ENCODE measurements at regions not wholly inside any gene's neighbourhood (a gene's known extent, or its start where the extent isn't known, plus 50 kb on each side); places are given as distances from the start of the nearest gene placed in this dataset.
A peak's percentile ranks its signal among the peaks of the same experiment; 100 is the strongest.
"Not testable (repeated sequence)": the region's sequence is repeated elsewhere in the genome, so short reads cannot be mapped to it uniquely, and the experiment has no call there.

GRCh38 chr14:71165121-71166031, 258.1 kb downstream of the PCNX1 start:
- Mint-ChIP-seq H3K9me3 (peaks cover 0 to 2% (median 0%) of the 10 kb centered on the region in 6 donors), H3K27ac (peak overlapping the region in 1 of 6 donors; percentile 22), H3K4me1 (peaks cover 12 to 21% of the 10 kb centered on the region in 2 donors)

GRCh38 chr14:71166180-71166837, 259.1 kb downstream of the PCNX1 start:
- no peak for DNase-seq
- Mint-ChIP-seq H3K36me3 (no peaks in the 10 kb centered on the region), H3K9me3 (peaks cover 0 to 2% (median 0%) of the 10 kb centered on the region in 6 donors), H3K27ac (no peak overlapping the region), H3K27me3 (ENCODE audit: low read depth in 3 of 3) (peaks cover 1 to 3% (median 2%) of the 10 kb centered on the region in 3 donors), H3K4me3 (no peak overlapping the region), H3K4me1 (peaks cover 12 to 21% of the 10 kb centered on the region in 2 donors)

More at GRCh38 chr14:71165121-71166031, 258.1 kb downstream of the PCNX1 start:
- DNase-seq: no peak
- Mint-ChIP-seq H3K27me3 (ENCODE audit: low read depth in 3 of 3) (peaks cover 1 to 8% (median 3%) of the 10 kb centered on the region in 3 donors), H3K36me3 (no peaks in the 10 kb centered on the region), H3K4me3 (no peak overlapping the region)

GRCh38 chr14:71167325-71167950, 260.2 kb downstream of the PCNX1 start:
- Mint-ChIP-seq H3K4me3 (peak overlapping the region in 2 of 5 donors; percentile 81 to 84), H3K4me1 (peaks cover 12 to 21% of the 10 kb centered on the region in 2 donors)
- not testable (repeated sequence) for H3K9me3 Mint-ChIP-seq; H3K27me3 Mint-ChIP-seq (ENCODE audit: low read depth in 3 of 3); H3K27ac Mint-ChIP-seq; DNase-seq; H3K36me3 Mint-ChIP-seq

GRCh38 chr14:71168161-71168560, 260.9 kb downstream of the PCNX1 start:
- H3K9me3 Mint-ChIP-seq; H3K36me3 Mint-ChIP-seq; H3K27me3 Mint-ChIP-seq (ENCODE audit: low read depth in 3 of 3): not testable (repeated sequence)
- H3K27ac Mint-ChIP-seq: peak overlapping the region; percentile 20 to 70 (median 60)
- peak; percentile 22 to 53 (median 53) for DNase-seq
- peak overlapping the region; percentile 81 to 90 (median 84) for H3K4me3 Mint-ChIP-seq
- peaks cover 12 to 21% of the 10 kb centered on the region in 2 donors for H3K4me1 Mint-ChIP-seq

- peaks cover 12 to 21% of the 10 kb centered on the region in 2 donors for H3K4me1 Mint-ChIP-seq
- peak overlapping the region in 5 of 6 donors; percentile 20 to 88 (median 56) for H3K27ac Mint-ChIP-seq
- peaks cover 1 to 3% (median 2%) of the 10 kb centered on the region in 3 donors for H3K27me3 Mint-ChIP-seq (ENCODE audit: low read depth in 3 of 3)
- H3K4me3 Mint-ChIP-seq: peak overlapping the region; percentile 81 to 90 (median 84)
- H3K9me3 Mint-ChIP-seq: peaks cover 0 to 2% (median 0%) of the 10 kb centered on the region in 6 donors
- peak in 2 of 3 donors; percentile 9 to 14 for DNase-seq
- H3K36me3 Mint-ChIP-seq: no peaks in the 10 kb centered on the region
Measured at GRCh38 chr14:71168564-71169427, 261.5 kb downstream of the PCNX1 start.

- peaks cover 12 to 21% of the 10 kb centered on the region in 2 donors for H3K4me1 Mint-ChIP-seq
- no peaks in the 10 kb centered on the region for H3K36me3 Mint-ChIP-seq
- no peak overlapping the region for H3K4me3 Mint-ChIP-seq
- H3K27ac Mint-ChIP-seq: no peak overlapping the region
- DNase-seq: no peak
- peaks cover 1 to 3% (median 2%) of the 10 kb centered on the region in 3 donors for H3K27me3 Mint-ChIP-seq (ENCODE audit: low read depth in 3 of 3)
- no peaks in the 10 kb centered on the region for H3K9me3 Mint-ChIP-seq
Measured at GRCh38 chr14:71169861-71170260, 262.6 kb downstream of the PCNX1 start.

GRCh38 chr14:71175491-71175890, 268.2 kb downstream of the PCNX1 start:
- H3K36me3 Mint-ChIP-seq: no peaks in the 10 kb centered on the region
- no peaks in the 10 kb centered on the region for H3K9me3 Mint-ChIP-seq
- H3K27me3 Mint-ChIP-seq (ENCODE audit: low read depth in 3 of 3): no peaks in the 10 kb centered on the region
- no peak overlapping the region for H3K4me3 Mint-ChIP-seq
- no peak for DNase-seq
- no peaks in the 10 kb centered on the region for H3K4me1 Mint-ChIP-seq
- no peak overlapping the region for H3K27ac Mint-ChIP-seq

- no peak overlapping the region for H3K4me3 Mint-ChIP-seq
- H3K36me3 Mint-ChIP-seq: no peaks in the 10 kb centered on the region
- no peaks in the 10 kb centered on the region for H3K4me1 Mint-ChIP-seq
- H3K27me3 Mint-ChIP-seq (ENCODE audit: low read depth in 3 of 3): peaks cover 0 to 2% (median 0%) of the 10 kb centered on the region in 3 donors
- H3K27ac Mint-ChIP-seq: no peak overlapping the region
- H3K9me3 Mint-ChIP-seq: no peaks in the 10 kb centered on the region
- DNase-seq: no peak
Measured at GRCh38 chr14:71179066-71179465, 271.8 kb downstream of the PCNX1 start.

GRCh38 chr14:71180397-71180796, 273.1 kb downstream of the PCNX1 start:
- H3K4me1 Mint-ChIP-seq: no peaks in the 10 kb centered on the region
- no peak overlapping the region for H3K27ac Mint-ChIP-seq
- H3K27me3 Mint-ChIP-seq (ENCODE audit: low read depth in 3 of 3): peaks cover 0 to 2% (median 0%) of the 10 kb centered on the region in 3 donors
- H3K4me3 Mint-ChIP-seq: no peak overlapping the region
- H3K36me3 Mint-ChIP-seq: no peaks in the 10 kb centered on the region
- DNase-seq: no peak
- H3K9me3 Mint-ChIP-seq: no peaks in the 10 kb centered on the region

- DNase-seq: no peak
- Mint-ChIP-seq H3K4me1 (no peaks in the 10 kb centered on the region), H3K4me3 (no peak overlapping the region), H3K9me3 (no peaks in the 10 kb centered on the region), H3K27ac (no peak overlapping the region), H3K27me3 (ENCODE audit: low read depth in 3 of 3) (peaks cover 0 to 2% (median 0%) of the 10 kb centered on the region in 3 donors), H3K36me3 (no peaks in the 10 kb centered on the region)
Measured at GRCh38 chr14:71181215-71182003, 274.1 kb downstream of the PCNX1 start.

- H3K9me3 Mint-ChIP-seq: no peaks in the 10 kb centered on the region
- H3K4me3 Mint-ChIP-seq: no peak overlapping the region
- peaks cover 0 to 2% (median 0%) of the 10 kb centered on the region in 3 donors for H3K27me3 Mint-ChIP-seq (ENCODE audit: low read depth in 3 of 3)
- H3K4me1 Mint-ChIP-seq: no peaks in the 10 kb centered on the region
- no peak for DNase-seq
- H3K27ac Mint-ChIP-seq: no peak overlapping the region
- no peaks in the 10 kb centered on the region for H3K36me3 Mint-ChIP-seq
Measured at GRCh38 chr14:71183876-71184689, 276.8 kb downstream of the PCNX1 start.

GRCh38 chr14:71185637-71186036, 278.4 kb downstream of the PCNX1 start:
- H3K4me1 Mint-ChIP-seq: no peaks in the 10 kb centered on the region
- H3K4me3 Mint-ChIP-seq: no peak overlapping the region
- H3K36me3 Mint-ChIP-seq: no peaks in the 10 kb centered on the region
- no peaks in the 10 kb centered on the region for H3K9me3 Mint-ChIP-seq
- H3K27ac Mint-ChIP-seq: no peak overlapping the region
- peaks cover 0 to 3% (median 2%) of the 10 kb centered on the region in 3 donors for H3K27me3 Mint-ChIP-seq (ENCODE audit: low read depth in 3 of 3)
- no peak for DNase-seq
